ENCODE measurements at regions not wholly inside any gene's neighbourhood (a gene's known extent, or its start where the extent isn't known, plus 50 kb on each side); places are given as distances from the start of the nearest gene placed in this dataset.

GRCh38 chr2:208980321-208980720 is 443.5 kb upstream of the MAP2 start:
- TF ChIP-seq, protein P1, sequence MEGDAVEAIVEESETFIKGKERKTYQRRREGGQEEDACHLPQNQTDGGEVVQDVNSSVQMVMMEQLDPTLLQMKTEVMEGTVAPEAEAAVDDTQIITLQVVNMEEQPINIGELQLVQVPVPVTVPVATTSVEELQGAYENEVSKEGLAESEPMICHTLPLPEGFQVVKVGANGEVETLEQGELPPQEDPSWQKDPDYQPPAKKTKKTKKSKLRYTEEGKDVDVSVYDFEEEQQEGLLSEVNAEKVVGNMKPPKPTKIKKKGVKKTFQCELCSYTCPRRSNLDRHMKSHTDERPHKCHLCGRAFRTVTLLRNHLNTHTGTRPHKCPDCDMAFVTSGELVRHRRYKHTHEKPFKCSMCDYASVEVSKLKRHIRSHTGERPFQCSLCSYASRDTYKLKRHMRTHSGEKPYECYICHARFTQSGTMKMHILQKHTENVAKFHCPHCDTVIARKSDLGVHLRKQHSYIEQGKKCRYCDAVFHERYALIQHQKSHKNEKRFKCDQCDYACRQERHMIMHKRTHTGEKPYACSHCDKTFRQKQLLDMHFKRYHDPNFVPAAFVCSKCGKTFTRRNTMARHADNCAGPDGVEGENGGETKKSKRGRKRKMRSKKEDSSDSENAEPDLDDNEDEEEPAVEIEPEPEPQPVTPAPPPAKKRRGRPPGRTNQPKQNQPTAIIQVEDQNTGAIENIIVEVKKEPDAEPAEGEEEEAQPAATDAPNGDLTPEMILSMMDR (IDR thresholded peaks at IDR 0.05; ENCODE audit: extremely low read depth, insufficient read depth, missing control alignments): no peak
- DNase-seq (ENCODE audit: low spot score): no peak

GRCh38 chr2:208982831-208983230 is 441.0 kb upstream of the MAP2 start:
- TF ChIP-seq, protein P1 (IDR thresholded peaks at IDR 0.05; ENCODE audit: extremely low read depth, insufficient read depth, missing control alignments): no peak
- in situ Hi-C loops (cut with MboI; ENCODE audit: low pct_unique_long_range_greater_than_20kb, low sequenced_read_pairs, unreplicated experiment): no loop called here
- DNase-seq (ENCODE audit: low spot score): no peak

More at GRCh38 chr2:208980321-208980720, 443.5 kb upstream of the MAP2 start:
- in situ Hi-C loops (cut with MboI; ENCODE audit: low pct_unique_long_range_greater_than_20kb, low sequenced_read_pairs, unreplicated experiment): no loop called here

DNA sequence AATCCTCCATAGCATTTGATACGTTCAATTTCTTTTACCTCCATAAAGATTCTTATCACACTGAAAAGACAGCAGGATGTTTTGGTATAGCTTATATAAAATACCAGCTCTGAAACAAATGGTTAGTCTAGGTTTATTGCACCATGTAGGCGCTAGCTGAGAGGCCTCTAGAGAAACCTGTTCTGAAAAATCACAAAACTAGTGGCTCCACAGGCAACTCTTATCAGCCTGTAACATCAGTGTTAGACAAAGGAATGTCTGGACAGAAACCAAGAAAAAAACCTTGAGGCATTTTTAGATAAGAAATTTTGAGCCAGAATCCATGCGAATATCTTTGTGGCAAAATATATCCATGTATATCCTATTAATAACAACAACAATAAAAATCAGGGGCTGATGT is 440.4 kb upstream of the MAP2 start:
- DNase-seq (ENCODE audit: low spot score): no peak
- TF ChIP-seq, protein P1 (IDR thresholded peaks at IDR 0.05; ENCODE audit: extremely low read depth, insufficient read depth, missing control alignments): no peak

DNA sequence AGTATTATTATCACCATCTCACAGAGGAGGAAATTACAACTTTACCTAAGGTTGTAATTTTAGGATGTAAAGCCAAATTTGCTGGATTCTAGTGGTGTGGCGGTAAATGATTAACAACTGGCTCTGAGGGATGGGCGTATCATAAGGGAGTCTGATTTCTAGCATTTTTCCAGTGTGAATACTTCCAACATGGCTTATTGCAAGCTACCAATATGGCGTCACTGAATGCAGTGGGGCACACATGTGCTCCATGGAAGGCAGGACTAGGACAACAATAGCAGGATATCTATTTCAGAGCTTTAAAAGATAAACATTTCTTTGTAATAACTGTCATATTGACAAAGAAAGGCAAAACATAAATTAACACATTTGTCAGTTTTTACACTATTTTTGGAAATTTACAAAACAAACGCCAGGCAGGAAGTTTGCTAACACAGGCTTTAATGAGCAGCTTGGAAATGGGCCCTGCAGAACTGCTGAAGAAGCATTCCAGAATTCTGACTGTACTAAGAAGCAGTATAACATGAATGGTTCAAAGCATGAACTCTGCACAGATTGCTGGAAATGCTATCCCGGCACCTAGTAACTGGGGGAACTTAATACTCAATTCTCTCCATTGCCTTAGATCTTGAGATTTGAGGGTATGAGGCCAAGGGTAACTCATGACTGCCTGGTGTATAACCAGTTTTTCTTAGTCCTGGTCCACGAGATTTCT is 439.3 kb upstream of the MAP2 start:
- in situ Hi-C loops (cut with MboI; ENCODE audit: low pct_unique_long_range_greater_than_20kb, low sequenced_read_pairs, unreplicated experiment): no loop called here
- TF ChIP-seq, protein P1 (IDR thresholded peaks at IDR 0.05; ENCODE audit: extremely low read depth, insufficient read depth, missing control alignments): no peak
- DNase-seq (ENCODE audit: low spot score): no peak

More for the DNA sequence above, 440.4 kb upstream of the MAP2 start:
- in situ Hi-C loops (cut with MboI; ENCODE audit: low pct_unique_long_range_greater_than_20kb, low sequenced_read_pairs, unreplicated experiment): no loop called here

GRCh38 chr2:208985644-208986043 is 438.2 kb upstream of the MAP2 start:
- in situ Hi-C loops (cut with MboI; ENCODE audit: low pct_unique_long_range_greater_than_20kb, low sequenced_read_pairs, unreplicated experiment): no loop called here
- TF ChIP-seq, protein P1 (IDR thresholded peaks at IDR 0.05; ENCODE audit: extremely low read depth, insufficient read depth, missing control alignments): no peak

DNA sequence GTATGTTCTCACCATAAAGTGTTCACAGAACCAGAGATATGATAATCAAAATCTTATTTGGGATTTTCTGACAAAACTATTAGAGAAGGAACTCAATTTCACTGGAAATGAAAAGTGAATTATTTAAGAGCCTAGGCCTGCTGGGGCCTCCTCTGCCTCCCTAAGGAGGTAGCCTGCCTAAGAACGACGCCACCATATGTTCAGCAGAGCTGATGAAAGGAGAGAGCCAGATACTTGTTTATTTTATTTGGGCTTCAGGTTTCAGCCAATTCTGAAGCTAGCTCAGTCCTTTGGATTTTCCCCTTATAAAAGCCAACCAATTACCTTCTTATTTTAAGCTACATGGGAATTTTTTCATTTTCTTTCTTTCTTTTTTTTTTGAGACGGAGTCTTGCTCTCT is 433.1 kb upstream of the MAP2 start:
- no peak for DNase-seq (ENCODE audit: low spot score)
- in situ Hi-C loops (cut with MboI; ENCODE audit: low pct_unique_long_range_greater_than_20kb, low sequenced_read_pairs, unreplicated experiment): no loop called here

More at GRCh38 chr2:208985644-208986043, 438.2 kb upstream of the MAP2 start:
- no peak for DNase-seq (ENCODE audit: low spot score)

More for the DNA sequence above, 433.1 kb upstream of the MAP2 start:
- TF ChIP-seq, protein P1 (IDR thresholded peaks at IDR 0.05; ENCODE audit: extremely low read depth, insufficient read depth, missing control alignments): no peak

All from GM13977 (cell line).